IMR-90 (cell line): ENCODE measurements at regions not wholly inside any gene's neighbourhood (a gene's known extent, or its start where the extent isn't known, plus 50 kb on each side); places are given as distances from the start of the nearest gene placed in this dataset.

Experiments
- ATAC-seq: fragments of 200-7000 bp; cut with Tn5 transposase; 2 replicates; pipeline ENCODE4 v1.9.1; 2020; ENCODE audit warnings: low read depth, mild to moderate bottlenecking, moderate library complexity
- BruUV-seq: library from RNA; stranded (reverse); fragments of 400-500 nt; replicated peaks from 2 replicates; lab custom pipeline; 2021; lab: Mats Ljungman, UMichigan
- CTCF ChIA-PET: fragments of 300-600 bp; formaldehyde crosslinking; extraction: SDS; loops from one replicate; lab custom pipeline; 2021; ENCODE audit warnings: antibody characterized with exemption; lab: Yijun Ruan, JAX
- POLR2A ChIA-PET: fragments of 300-600 bp; sonication (Branson Sonifier 250); formaldehyde crosslinking; loops from one replicate; lab custom pipeline; 2022; ENCODE audit warnings: antibody characterized with exemption; ENCODE audit not compliant: unreplicated experiment; lab: Charles Lee
- DNase-seq: peaks from one replicate; pipeline ENCODE4 v3.0.0; 2013
- H2AFZ ChIP-seq: replicated peaks from 2 replicates; pipeline ENCODE3; 2013; ENCODE audit warnings: low read length, mild to moderate bottlenecking; ENCODE audit not compliant: poor library complexity
- H2AK5ac ChIP-seq: 2 replicates; pipeline ENCODE4 v1.6.1; 2013; ENCODE audit warnings: low read depth, low read length, inconsistent platforms
- H2AK9ac ChIP-seq: replicated peaks from 2 replicates; pipeline ENCODE3; 2013; ENCODE audit warnings: mild to moderate bottlenecking, low read depth, low read length, moderate library complexity; ENCODE audit not compliant: poor library complexity
- H2BK120ac ChIP-seq: 2 replicates; pipeline ENCODE4 v1.6.1; 2013; ENCODE audit warnings: low read depth, low read length, inconsistent platforms
- H2BK15ac ChIP-seq: 3 replicates; pipeline ENCODE4 v1.6.1; 2013; ENCODE audit warnings: low read depth, low read length, inconsistent platforms
- H2BK20ac ChIP-seq: 2 replicates; pipeline ENCODE4 v1.6.1; 2013; ENCODE audit warnings: low read depth, mild to moderate bottlenecking, inconsistent platforms, low read length, moderate library complexity
- H2BK5ac ChIP-seq: 2 replicates; pipeline ENCODE4 v1.6.1; 2013; ENCODE audit warnings: mild to moderate bottlenecking, low read depth, low read length, inconsistent platforms; ENCODE audit not compliant: poor library complexity, severe bottlenecking
- H3K14ac ChIP-seq: replicated peaks from 2 replicates; pipeline ENCODE4 v1.6.1; 2013; ENCODE audit warnings: low read depth, low read length, inconsistent platforms
- H3K18ac ChIP-seq: 2 replicates; pipeline ENCODE4 v1.6.1; 2013; ENCODE audit warnings: low read depth, low read length, control low read depth
- H3K23ac ChIP-seq: 2 replicates; pipeline ENCODE4 v1.6.1; 2013; ENCODE audit warnings: low read depth, low read length, inconsistent platforms
- H3K27ac ChIP-seq: 2 replicates; pipeline ENCODE4 v1.5.1; 2013; ENCODE audit warnings: mild to moderate bottlenecking, control low read depth, low read length; ENCODE audit not compliant: insufficient read depth
- H3K27me3 ChIP-seq: 2 replicates; pipeline ENCODE4 v1.6.1; 2013; ENCODE audit warnings: low read length; ENCODE audit not compliant: control insufficient read depth, insufficient read depth
- H3K36me3 ChIP-seq: 2 replicates; pipeline ENCODE4 v1.6.1; 2013; ENCODE audit warnings: low read length, mixed read lengths; ENCODE audit not compliant: control insufficient read depth, insufficient read depth
- H3K4ac ChIP-seq: 2 replicates; pipeline ENCODE4 v1.6.1; 2013; ENCODE audit warnings: low read depth, low read length, inconsistent platforms
- H3K4me1 ChIP-seq: 2 replicates; pipeline ENCODE4 v1.6.1; 2013; ENCODE audit warnings: low read length, mixed read lengths; ENCODE audit not compliant: control insufficient read depth, insufficient read depth
- H3K4me2 ChIP-seq: 2 replicates; pipeline ENCODE4 v1.6.1; 2013; ENCODE audit warnings: low read depth, mild to moderate bottlenecking, control low read depth, low read length, moderate library complexity
- H3K4me3 ChIP-seq: 2 replicates; pipeline ENCODE4 v1.5.1; 2013; ENCODE audit warnings: low read depth, mild to moderate bottlenecking, control low read depth, low read length, moderate library complexity; ENCODE audit not compliant: insufficient read depth
- H3K56ac ChIP-seq: 2 replicates; pipeline ENCODE4 v1.6.1; 2013; ENCODE audit warnings: low read length, inconsistent platforms; ENCODE audit not compliant: insufficient read depth; ENCODE audit errors: extremely low read depth
- H3K79me1 ChIP-seq, 2 experiments: 2 replicates each; pipeline ENCODE4 v1.6.1; 2013; ENCODE audit warnings: low read length in 2 of 2, inconsistent platforms in 1 of 2, low read depth in 1 of 2
- H3K9ac ChIP-seq: 2 replicates; pipeline ENCODE4 v1.6.1; 2013; ENCODE audit warnings: low read depth, low read length, control low read depth
- H3K9me1 ChIP-seq: 2 replicates; pipeline ENCODE4 v1.6.1; 2013; ENCODE audit warnings: low read length, inconsistent platforms; ENCODE audit not compliant: insufficient read depth
- H3K9me3 ChIP-seq: 2 replicates; pipeline ENCODE4 v1.6.1; 2013; ENCODE audit warnings: low read length; ENCODE audit not compliant: control insufficient read depth, insufficient read depth
- H4K20me1 ChIP-seq: 2 replicates; pipeline ENCODE4 v1.6.1; 2013; ENCODE audit warnings: low read length, inconsistent platforms; ENCODE audit not compliant: insufficient read depth
- H4K5ac ChIP-seq: 2 replicates; pipeline ENCODE4 v1.6.1; 2013; ENCODE audit warnings: mild to moderate bottlenecking, low read depth, low read length, control low read depth
- H4K8ac ChIP-seq, 2 experiments: 2 replicates each; pipeline ENCODE4 v1.6.1; 2013; ENCODE audit warnings: low read depth in 2 of 2, low read length in 2 of 2, control low read depth in 1 of 2, inconsistent platforms in 1 of 2
- H4K91ac ChIP-seq: 2 replicates; pipeline ENCODE4 v1.6.1; 2013; ENCODE audit warnings: low read depth, low read length, inconsistent platforms; ENCODE audit not compliant: insufficient read depth
- ELK1 ChIP-seq: fragments of 150-350 bp; IDR thresholded peaks from 2 replicates; pipeline ENCODE4 v1.6.1; 2016; ENCODE audit warnings: low read depth, mild to moderate bottlenecking, low read length, moderate library complexity, borderline replicate concordance
- FOS ChIP-seq: fragments of 150-350 bp; IDR thresholded peaks from 2 replicates; pipeline ENCODE4 v1.6.1; 2016; ENCODE audit warnings: low read depth, low read length
- WGBS, 2 experiments: methylation state at CpG; one replicate each; pipeline versions ENCODE4 v1.1.5 to v1.1.7; 2013; ENCODE audit warnings: missing lambda C conversion rate in 2 of 2; ENCODE audit not compliant: insufficient read length in 1 of 2; ENCODE audit errors: extremely low coverage in 2 of 2; 5-methylcytosine and 5-hydroxymethylcytosine counted together
- dilution Hi-C: fragments of 300-500 bp; cut with HindIII; formaldehyde crosslinking; loops from one replicate; pipeline ENCODE4 v1.14.3; 2018; ENCODE audit warnings: low sequenced_read_pairs; ENCODE audit not compliant: unreplicated experiment
- in situ Hi-C: fragments of 300-500 bp; cut with MboI; formaldehyde crosslinking; loops from 3 replicates; pipeline ENCODE4 v1.14.3; 2019; ENCODE audit warnings: low sequenced_read_pairs, inconsistent platforms, mixed read lengths
- intact Hi-C: fragments of 100-400 bp; cut with micrococcal nuclease; formaldehyde crosslinking; loops from 2 replicates; pipeline ENCODE4 v1.10.0; 2022

- Histone ChIP-seq H3K23ac (no peak overlapping the region), H4K91ac (no peak overlapping the region), H2AK9ac (no peak overlapping the region), H2BK15ac (no peak overlapping the region), H3K9me1 (no peaks in the 10 kb centered on the region), H2BK120ac (no peak overlapping the region), H3K9ac (no peak overlapping the region), H4K20me1 (no peaks in the 10 kb centered on the region), H3K4me3 (no peak overlapping the region), H3K9me3 (no peaks in the 10 kb centered on the region), H2BK5ac (no peak overlapping the region), H2AFZ (no peak overlapping the region), H3K27me3 (no peaks in the 10 kb centered on the region), H3K36me3 (no peaks in the 10 kb centered on the region), H3K27ac (no peak overlapping the region), H3K79me1 (no peaks in the 10 kb centered on the region), H3K4me2 (no peak overlapping the region), H3K4ac (no peak overlapping the region), H4K8ac (no peak overlapping the region), H4K5ac (no peak overlapping the region), H2BK20ac (no peak overlapping the region), H3K14ac (no peak overlapping the region), H3K56ac (no peak overlapping the region), H3K18ac (no peak overlapping the region), H2AK5ac (no peak overlapping the region), H3K4me1 (no peaks in the 10 kb centered on the region)
- CTCF ChIA-PET, result no interaction called here
- 68% methylated on average over 7 of the region's 8 CpGs; no CpG with 5 or more reads in 1 of the 2 experiments for WGBS, 2 experiments
- BruUV-seq, result no TSS peak
- no peak for DNase-seq
- no peak for ATAC-seq
- dilution Hi-C loops (no loop called here), in situ Hi-C loops (no loop called here), intact Hi-C loops (no loop called here)
- TF ChIP-seq ELK1 (no peak), FOS (no peak)
- POLR2A ChIA-PET, result no interaction called here
Observed at GRCh38 chr2:75800456-75800855, 89.7 kb upstream of the GCFC2 start.
